GM12878 (cell line): ENCODE measurements at regions not wholly inside any gene's neighbourhood (a gene's known extent, or its start where the extent isn't known, plus 50 kb on each side); places are given as distances from the start of the nearest gene placed in this dataset.

Experiments used
- ATF3 ChIP-seq: IDR thresholded peaks from 2 replicates; pipeline ENCODE4 v1.6.1; 2011; ENCODE audit warnings: low read depth, mild to moderate bottlenecking, low read length, moderate library complexity, borderline replicate concordance; ENCODE audit errors: extremely low read depth
- CTCF ChIP-seq, 3 experiments: IDR thresholded peaks in 2 of 3; conservative IDR thresholded peaks in 1 of 3; 2 replicates each; pipeline ENCODE4 v1.5.1; 2011; ENCODE audit warnings: low read depth in 3 of 3, low read length in 3 of 3, mild to moderate bottlenecking in 3 of 3, control low read depth in 2 of 3, moderate library complexity in 2 of 3, inconsistent platforms in 1 of 3, mixed read lengths in 1 of 3; ENCODE audit not compliant: control insufficient read depth in 2 of 3, insufficient read depth in 1 of 3; ENCODE audit errors: extremely low read depth in 1 of 3
- HDGF ChIP-seq: fragments of 450-650 bp; IDR thresholded peaks from 2 replicates; pipeline ENCODE4 v1.6.1; 2016; ENCODE audit warnings: antibody characterized with exemption
- IKZF1 ChIP-seq: fragments of 450-650 bp; conservative IDR thresholded peaks from 2 replicates; pipeline ENCODE4 v1.6.1; 2017; ENCODE audit warnings: antibody characterized with exemption, mild to moderate bottlenecking
- MYC ChIP-seq: IDR thresholded peaks from 2 replicates; pipeline ENCODE4 v1.6.1; 2011; ENCODE audit warnings: mild to moderate bottlenecking, low read length, moderate library complexity, inconsistent platforms; ENCODE audit not compliant: insufficient read depth, insufficient replicate concordance, insufficient read length, severe bottlenecking
- POLR2A ChIP-seq: IDR thresholded peaks from 2 replicates; pipeline ENCODE4 v1.6.1; 2011; ENCODE audit warnings: low read depth, mild to moderate bottlenecking, low read length
- PRDM15 ChIP-seq: fragments of 450-650 bp; formaldehyde crosslinking; IDR thresholded peaks from 2 replicates; pipeline ENCODE4 v1.4.0; 2020; ENCODE audit warnings: mild to moderate bottlenecking, moderate library complexity
- SP1 ChIP-seq: IDR thresholded peaks from one replicate; pipeline ENCODE4 v1.6.1; 2011; ENCODE audit warnings: low read depth, low read length
- SUZ12 ChIP-seq: fragments of 200-600 bp; sonication (generic); IDR thresholded peaks from one replicate; pipeline ENCODE4 v1.6.1; 2018; ENCODE audit warnings: antibody characterized with exemption, mild to moderate bottlenecking; ENCODE audit not compliant: unreplicated experiment
- TAF1 ChIP-seq: IDR thresholded peaks from 2 replicates; pipeline ENCODE4 v1.6.1; 2011; ENCODE audit warnings: mild to moderate bottlenecking, low read depth, low read length, borderline replicate concordance
- TBL1XR1 ChIP-seq: IDR thresholded peaks from 2 replicates; pipeline ENCODE4 v1.6.1; 2012; ENCODE audit warnings: low read depth, low read length, improper control_type of control experiment
- TCF12 ChIP-seq: IDR thresholded peaks from 2 replicates; pipeline ENCODE4 v1.6.1; 2011; ENCODE audit warnings: low read depth, mild to moderate bottlenecking, low read length
- YY1 ChIP-seq: IDR thresholded peaks from 2 replicates; pipeline ENCODE4 v1.6.1; 2011; ENCODE audit warnings: low read depth, mild to moderate bottlenecking, low read length

- TF ChIP-seq CTCF (IDR thresholded peaks at IDR 0.05 in 2 of 3, conservative IDR thresholded peaks at IDR 0.05 in 1 of 3; ENCODE audit: control insufficient read depth in 2 of 3, extremely low read depth in 1 of 3, insufficient read depth in 1 of 3, low read depth in 3 of 3, low read length in 3 of 3) (no peak), IKZF1 (no peak), YY1 (no peak), HDGF (no peak), PRDM15 (CRISPR knock-in tag) (no peak), MYC (no peak), TBL1XR1 (no peak), SUZ12 (no peak), SP1 (no peak), POLR2A (no peak), TCF12 (no peak), ATF3 (no peak), TAF1 (no peak)
Observed at GRCh38 chr3:43214616-43215015, 71.7 kb upstream of the SNRK start.
